Transverse colon (tissue), 4 donors: ENCODE measurements at regions not wholly inside any gene's neighbourhood (a gene's known extent, or its start where the extent isn't known, plus 50 kb on each side); places are given as distances from the start of the nearest gene placed in this dataset.
"Not testable (repeated sequence)": the region's sequence is repeated elsewhere in the genome, so short reads cannot be mapped to it uniquely, and the experiment has no call there.

Experiments used
- DNase-seq: peaks from one replicate; pipeline ENCODE4 v3.0.0-alpha.2; 2019
- H3K27ac ChIP-seq, 4 donors: fragments of 200-600 bp; sonication (generic); 2 replicates each; pipeline ENCODE4 v1.5.1; 2016 to 2018; ENCODE audit warnings: inconsistent platforms in 4 of 4
- H3K27me3 ChIP-seq: fragments of 200-600 bp; sonication (generic); 2 replicates; pipeline ENCODE4 v1.5.1; 2017; ENCODE audit warnings: inconsistent platforms
- H3K36me3 ChIP-seq, 4 donors: fragments of 200-600 bp; sonication (generic); 2 replicates each; pipeline ENCODE4 v1.5.1; 2017 to 2019; ENCODE audit warnings: inconsistent platforms in 4 of 4
- H3K4me1 ChIP-seq, 4 donors: fragments of 200-600 bp; sonication (generic); 2 replicates each; pipeline ENCODE4 v1.5.1; 2017 to 2020; ENCODE audit warnings: inconsistent platforms in 4 of 4
- H3K4me3 ChIP-seq, 4 donors: fragments of 200-600 bp; sonication (generic); 1 replicate in 1 of 4; 2 replicates in 3 of 4; pipeline versions ENCODE4 v1.5.1 to v1.6.1; 2017 to 2019; ENCODE audit warnings: inconsistent platforms in 4 of 4
- H3K9me3 ChIP-seq, 2 donors: fragments of 200-600 bp; sonication (generic); 2 replicates each; pipeline ENCODE4 v1.5.1; 2017 to 2019; ENCODE audit warnings: inconsistent platforms in 2 of 2
- CTCF ChIP-seq, 5 experiments: fragments of 200-600 bp in 3 of 5; fragments of 450-650 bp in 2 of 5; sonication (generic) in 3 of 5; IDR thresholded peaks; 1 replicate in 2 of 5; 2 replicates in 3 of 5; pipeline ENCODE4 v1.5.1; 2016 to 2017; ENCODE audit warnings: antibody characterized with exemption in 5 of 5, inconsistent platforms in 3 of 5, mild to moderate bottlenecking in 2 of 5, moderate library complexity in 1 of 5
- EP300 ChIP-seq: sonication (generic); formaldehyde crosslinking; IDR thresholded peaks from one replicate; pipeline ENCODE4 v1.6.1; 2017; ENCODE audit warnings: antibody characterized with exemption, low read depth
- POLR2A ChIP-seq: fragments of 450-650 bp; IDR thresholded peaks from one replicate; pipeline ENCODE4 v1.6.1; 2016; ENCODE audit warnings: antibody characterized with exemption, mild to moderate bottlenecking, moderate library complexity
- POLR2AphosphoS5 ChIP-seq, 3 donors: sonication (generic); formaldehyde crosslinking; IDR thresholded peaks; one replicate each; pipeline ENCODE4 v1.6.1; 2016; ENCODE audit warnings: antibody characterized with exemption in 3 of 3
- WGBS, 2 donors: methylation state at CpG; one replicate each; pipeline ENCODE4 v1.1.5; 2018; ENCODE audit warnings: low coverage in 1 of 2; 5-methylcytosine and 5-hydroxymethylcytosine counted together
- in situ Hi-C, 4 donors: fragments of 200-750 bp; cut with MboI; loops; one replicate each; pipeline versions ENCODE4 v1.15.0 to v1.15.1; 2017; ENCODE audit warnings: low sequenced_read_pairs in 3 of 4, low pct_ligation_motif_present in 1 of 4, low pct_unique_long_range_greater_than_20kb in 1 of 4
- intact Hi-C: fragments of 100-400 bp; cut with DNase I; formaldehyde crosslinking; loops from one replicate; pipeline ENCODE4 v1.15.1; 2023; ENCODE audit warnings: low total_unique reads

- TF ChIP-seq EP300: no peak
- TF ChIP-seq CTCF (IDR thresholded peaks at IDR 0.05): no peak
- TF ChIP-seq POLR2A: no peak
- no peaks in the 10 kb centered on the region for H3K4me1 ChIP-seq
- no peak for DNase-seq
- in situ Hi-C loops: no loop called here
- no peaks in the 10 kb centered on the region for H3K36me3 ChIP-seq
- WGBS, 2 donors: 87 to 100% methylated on average over 1 of the region's 1 CpG
- no peaks in the 10 kb centered on the region for H3K27me3 ChIP-seq
- intact Hi-C loops: no loop called here
- H3K27ac ChIP-seq: no peak overlapping the region
- no peaks in the 10 kb centered on the region for H3K9me3 ChIP-seq
- no peak overlapping the region for H3K4me3 ChIP-seq
Measured at GRCh38 chr2:180535289-180535688, 445.1 kb upstream of the UBE2E3 start.

- in situ Hi-C loops, H3K9me3 ChIP-seq, H3K4me3 ChIP-seq, DNase-seq, H3K27ac ChIP-seq, H3K27me3 ChIP-seq, intact Hi-C loops, H3K36me3 ChIP-seq, H3K4me1 ChIP-seq: not testable (repeated sequence)
- WGBS, 2 donors: 84 to 100% methylated on average over 1 to 8 of the region's 8 CpGs
Measured at GRCh38 chr2:180531787-180532186, 448.6 kb upstream of the UBE2E3 start.

- Histone ChIP-seq H3K4me1 (no peaks in the 10 kb centered on the region), H3K36me3 (no peaks in the 10 kb centered on the region), H3K27ac (no peak overlapping the region), H3K4me3 (no peak overlapping the region), H3K9me3 (no peaks in the 10 kb centered on the region), H3K27me3 (no peaks in the 10 kb centered on the region)
- DNase-seq: no peak
- no peak for TF ChIP-seq POLR2AphosphoS5 (IDR thresholded peaks at IDR 0.05)
- intact Hi-C loops: no loop called here
- 69 to 80% methylated on average over 2 of the region's 2 CpGs for WGBS, 2 donors
- in situ Hi-C loops: no loop called here
Measured at GRCh38 chr2:180524499-180524898, 455.9 kb upstream of the UBE2E3 start.

GRCh38 chr2:180523621-180524340, 456.6 kb upstream of the UBE2E3 start:
- in situ Hi-C loops: no loop called here
- no peak overlapping the region for H3K27ac ChIP-seq
- 67 to 68% methylated on average over 6 of the region's 6 CpGs for WGBS, 2 donors

More at GRCh38 chr2:180523621-180524340, 456.6 kb upstream of the UBE2E3 start:
- Histone ChIP-seq H3K9me3 (no peaks in the 10 kb centered on the region), H3K27me3 (no peaks in the 10 kb centered on the region), H3K36me3 (no peaks in the 10 kb centered on the region), H3K4me1 (no peaks in the 10 kb centered on the region), H3K4me3 (no peak overlapping the region)
- no peak for TF ChIP-seq POLR2AphosphoS5 (IDR thresholded peaks at IDR 0.05)
- no peak for TF ChIP-seq POLR2A
- no peak for TF ChIP-seq CTCF (IDR thresholded peaks at IDR 0.05)
- TF ChIP-seq EP300: no peak
- intact Hi-C loops: no loop called here
- no peak for DNase-seq
